Osteoblast (primary cell): ENCODE measurements at regions not wholly inside any gene's neighbourhood (a gene's known extent, or its start where the extent isn't known, plus 50 kb on each side); places are given as distances from the start of the nearest gene placed in this dataset.

ENCODE experiments used
- DNase-seq: peaks from one replicate; pipeline ENCODE4 v3.0.0; 2011; ENCODE audit warnings: low spot score, mixed read lengths; ENCODE audit not compliant: insufficient read length; ENCODE audit errors: missing footprints
- H2AFZ ChIP-seq: 2 replicates; pipeline ENCODE4 v1.6.0; 2011; ENCODE audit warnings: mild to moderate bottlenecking, low read length
- H3K27ac ChIP-seq: 2 replicates; pipeline ENCODE4 v1.5.1; 2011; ENCODE audit warnings: mild to moderate bottlenecking, low read depth, low read length, moderate library complexity
- H3K27me3 ChIP-seq: 2 replicates; pipeline ENCODE4 v1.6.0; 2012; ENCODE audit warnings: mild to moderate bottlenecking, control low read depth, inconsistent platforms, low read length, moderate library complexity; ENCODE audit not compliant: insufficient read depth
- H3K36me3 ChIP-seq: 2 replicates; pipeline ENCODE4 v1.5.1; 2011; ENCODE audit warnings: mild to moderate bottlenecking, low read length, control low read depth, moderate library complexity; ENCODE audit not compliant: insufficient read depth
- H3K4me1 ChIP-seq: 2 replicates; pipeline ENCODE4 v1.5.1; 2011; ENCODE audit warnings: mild to moderate bottlenecking, low read length, control low read depth, moderate library complexity; ENCODE audit not compliant: insufficient read depth
- H3K4me2 ChIP-seq: 2 replicates; pipeline ENCODE4 v1.6.0; 2011; ENCODE audit warnings: mild to moderate bottlenecking, low read length; ENCODE audit not compliant: insufficient read depth
- H3K4me3 ChIP-seq: fragments of 200-600 bp; sonication (generic); 3 replicates; pipeline ENCODE4 v1.5.1; 2012; ENCODE audit warnings: mild to moderate bottlenecking, low read length, inconsistent platforms; ENCODE audit not compliant: insufficient read depth
- H3K79me2 ChIP-seq: 2 replicates; pipeline ENCODE4 v1.6.0; 2012; ENCODE audit warnings: mild to moderate bottlenecking, low read length, control low read depth, inconsistent platforms; ENCODE audit not compliant: insufficient read depth
- H3K9me3 ChIP-seq: 2 replicates; pipeline ENCODE4 v1.5.1; 2011; ENCODE audit warnings: low read depth, low read length, control low read depth
- H4K20me1 ChIP-seq: 2 replicates; pipeline ENCODE4 v1.6.0; 2012; ENCODE audit warnings: mild to moderate bottlenecking, low read length, control low read depth; ENCODE audit not compliant: insufficient read depth
- CTCF ChIP-seq: IDR thresholded peaks from 2 replicates; pipeline ENCODE4 v1.5.1; 2011; ENCODE audit warnings: mild to moderate bottlenecking, low read depth, low read length, moderate library complexity; ENCODE audit errors: extremely low read depth

GRCh38 chr5:62727184-62727583 is 148.6 kb downstream of the LRRC70 start:
- H2AFZ ChIP-seq: no peak overlapping the region
- no peaks in the 10 kb centered on the region for H3K36me3 ChIP-seq
- no peaks in the 10 kb centered on the region for H3K4me1 ChIP-seq
- DNase-seq: no peak
- no peak overlapping the region for H3K4me3 ChIP-seq
- H3K9me3 ChIP-seq: no peaks in the 10 kb centered on the region
- H3K79me2 ChIP-seq: no peaks in the 10 kb centered on the region
- no peaks in the 10 kb centered on the region for H3K27me3 ChIP-seq
- no peak for TF ChIP-seq CTCF
- no peak overlapping the region for H3K4me2 ChIP-seq
- no peak overlapping the region for H3K27ac ChIP-seq
- H4K20me1 ChIP-seq: no peaks in the 10 kb centered on the region

GRCh38 chr5:62722360-62722759 is 143.7 kb downstream of the LRRC70 start:
- no peaks in the 10 kb centered on the region for H3K36me3 ChIP-seq

DNA sequence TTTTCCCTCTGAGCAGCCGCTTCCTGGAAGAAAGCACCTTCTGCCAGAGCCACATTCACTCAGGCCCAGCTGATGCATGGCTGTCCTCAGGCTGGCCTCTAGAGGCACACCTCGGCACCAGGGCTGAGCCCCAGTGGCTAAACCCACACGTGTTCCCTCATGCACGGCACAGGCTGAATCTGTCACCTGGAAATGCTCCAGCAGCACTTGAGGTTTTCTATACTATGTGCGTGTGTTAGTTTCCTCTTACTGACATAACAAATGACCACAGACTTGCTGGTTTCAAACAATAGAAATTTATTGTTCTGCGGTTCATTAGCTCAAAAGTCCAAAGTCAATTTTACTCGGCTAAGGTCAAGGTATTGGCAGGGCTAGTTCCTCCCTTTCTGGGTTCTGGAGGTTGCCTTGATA is 141.4 kb downstream of the LRRC70 start:
- no peaks in the 10 kb centered on the region for H3K9me3 ChIP-seq
- H3K36me3 ChIP-seq: no peaks in the 10 kb centered on the region
- no peak overlapping the region for H3K27ac ChIP-seq
- H3K4me2 ChIP-seq: no peak overlapping the region
- DNase-seq: no peak
- no peak overlapping the region for H3K4me3 ChIP-seq
- no peak overlapping the region for H2AFZ ChIP-seq
- no peaks in the 10 kb centered on the region for H4K20me1 ChIP-seq
- TF ChIP-seq CTCF: no peak
- H3K27me3 ChIP-seq: no peaks in the 10 kb centered on the region
- H3K4me1 ChIP-seq: no peaks in the 10 kb centered on the region
- no peaks in the 10 kb centered on the region for H3K79me2 ChIP-seq

More at GRCh38 chr5:62722360-62722759, 143.7 kb downstream of the LRRC70 start:
- Histone ChIP-seq H4K20me1 (no peaks in the 10 kb centered on the region), H3K27ac (no peak overlapping the region), H3K4me2 (no peak overlapping the region), H3K27me3 (no peaks in the 10 kb centered on the region), H3K9me3 (no peaks in the 10 kb centered on the region), H2AFZ (no peak overlapping the region), H3K4me3 (no peak overlapping the region), H3K79me2 (no peaks in the 10 kb centered on the region), H3K4me1 (no peaks in the 10 kb centered on the region)
- TF ChIP-seq CTCF: no peak
- no peak for DNase-seq

GRCh38 chr5:62719061-62719720 is 140.6 kb downstream of the LRRC70 start:
- Histone ChIP-seq H3K4me1 (no peaks in the 10 kb centered on the region), H3K4me2 (no peak overlapping the region), H2AFZ (no peak overlapping the region), H3K27me3 (no peaks in the 10 kb centered on the region), H4K20me1 (no peaks in the 10 kb centered on the region), H3K79me2 (no peaks in the 10 kb centered on the region), H3K4me3 (no peak overlapping the region), H3K36me3 (no peaks in the 10 kb centered on the region), H3K27ac (no peak overlapping the region), H3K9me3 (no peaks in the 10 kb centered on the region)
- DNase-seq: no peak
- TF ChIP-seq CTCF: no peak
